GM19043 (cell line): ENCODE measurements at regions not wholly inside any gene's neighbourhood (a gene's known extent, or its start where the extent isn't known, plus 50 kb on each side); places are given as distances from the start of the nearest gene placed in this dataset.
"Not testable (repeated sequence)": the region's sequence is repeated elsewhere in the genome, so short reads cannot be mapped to it uniquely, and the experiment has no call there.

ENCODE experiments used
- ATAC-seq: cut with Tn5 transposase; IDR thresholded peaks from one replicate; pipeline ENCODE4 v1.9.1; 2021; ENCODE audit warnings: low read depth; ENCODE audit not compliant: unreplicated experiment

GRCh38 chr5:116971131-116971530 is 396.5 kb upstream of the SEMA6A start:
- ATAC-seq: no peak

- no peak for ATAC-seq
Observed at GRCh38 chr5:116970318-116970717, 395.7 kb upstream of the SEMA6A start.

GRCh38 chr5:116964438-116964837 is 389.8 kb upstream of the SEMA6A start:
- no peak for ATAC-seq

GRCh38 chr5:116961021-116961420 is 386.4 kb upstream of the SEMA6A start:
- ATAC-seq: no peak

- no peak for ATAC-seq
Observed at GRCh38 chr5:116959843-116960242, 385.2 kb upstream of the SEMA6A start.

GRCh38 chr5:116953251-116953930 is 378.8 kb upstream of the SEMA6A start:
- ATAC-seq: no peak

- no peak for ATAC-seq
Observed at GRCh38 chr5:116951219-116951618, 376.6 kb upstream of the SEMA6A start.

- peak; percentile 100 for ATAC-seq
Observed at GRCh38 chr5:116947691-116948528, 373.3 kb upstream of the SEMA6A start.

- not testable (repeated sequence) for ATAC-seq
Observed at GRCh38 chr5:116945613-116946382, 371.2 kb upstream of the SEMA6A start.

- no peak for ATAC-seq
Observed at GRCh38 chr5:116944183-116944582, 369.6 kb upstream of the SEMA6A start.

GRCh38 chr5:116942622-116943021 is 368.0 kb upstream of the SEMA6A start:
- ATAC-seq: no peak

GRCh38 chr5:116939641-116940040 is 365.0 kb upstream of the SEMA6A start:
- ATAC-seq: no peak

- no peak for ATAC-seq
Observed at GRCh38 chr5:116938488-116938887, 363.9 kb upstream of the SEMA6A start.

- ATAC-seq: no peak
Observed at GRCh38 chr5:116935561-116936162, 361.0 kb upstream of the SEMA6A start.

GRCh38 chr5:116930616-116931015 is 356.0 kb upstream of the SEMA6A start:
- ATAC-seq: no peak

GRCh38 chr5:116923344-116923743 is 348.7 kb upstream of the SEMA6A start:
- no peak for ATAC-seq

GRCh38 chr5:116922532-116922931 is 347.9 kb upstream of the SEMA6A start:
- ATAC-seq: peak; percentile 47

GRCh38 chr5:116914869-116915504 is 340.4 kb upstream of the SEMA6A start:
- ATAC-seq: no peak

GRCh38 chr5:116912221-116912620 is 337.6 kb upstream of the SEMA6A start:
- ATAC-seq: no peak

GRCh38 chr5:116911074-116911473 is 336.5 kb upstream of the SEMA6A start:
- no peak for ATAC-seq
